Gastrocnemius medialis (tissue), 4 donors: ENCODE measurements at regions not wholly inside any gene's neighbourhood (a gene's known extent, or its start where the extent isn't known, plus 50 kb on each side); places are given as distances from the start of the nearest gene placed in this dataset.

ENCODE experiments used
- ATAC-seq, 2 donors: fragments of 150-250 bp; one replicate each; pipeline ENCODE4 v1.9.1; 2016
- DNase-seq, 2 donors: peaks; one replicate each; pipeline ENCODE4 v3.0.0-alpha.2; 2019
- H3K27ac ChIP-seq, 4 donors: fragments of 200-600 bp; sonication (generic); 1 replicate in 1 of 4; 2 replicates in 3 of 4; pipeline ENCODE4 v1.5.1; 2016 to 2018; ENCODE audit warnings: mild to moderate bottlenecking in 2 of 4, moderate library complexity in 1 of 4
- H3K27me3 ChIP-seq, 3 donors: fragments of 200-600 bp; sonication (generic) in 2 of 3; 1 replicate in 1 of 3; 2 replicates in 2 of 3; pipeline versions ENCODE4 v1.5.1 to v1.6.0; 2016 to 2019; ENCODE audit warnings: mild to moderate bottlenecking in 1 of 3, moderate library complexity in 1 of 3
- H3K36me3 ChIP-seq, 2 donors: fragments of 200-600 bp; sonication (generic) in 1 of 2; one replicate each; pipeline ENCODE4 v1.5.1; 2017 to 2018
- H3K4me1 ChIP-seq, 2 donors: fragments of 200-600 bp; sonication (generic) in 1 of 2; one replicate each; pipeline ENCODE4 v1.5.1; 2016 to 2017; ENCODE audit warnings: mild to moderate bottlenecking in 2 of 2
- H3K4me3 ChIP-seq, 4 donors: fragments of 200-600 bp; sonication (generic) in 3 of 4; 1 replicate in 1 of 4; 2 replicates in 3 of 4; pipeline ENCODE4 v1.5.1; 2016 to 2019; ENCODE audit warnings: mild to moderate bottlenecking in 2 of 4
- H3K9me3 ChIP-seq, 3 donors: fragments of 200-600 bp; sonication (generic) in 2 of 3; 1 replicate in 1 of 3; 2 replicates in 2 of 3; pipeline ENCODE4 v1.5.1; 2016 to 2019
- CTCF ChIP-seq, 5 experiments: fragments of 450-650 bp in 3 of 5; fragments of 200-600 bp in 2 of 5; sonication (generic) in 2 of 5; IDR thresholded peaks in 4 of 5; conservative IDR thresholded peaks in 1 of 5; 1 replicate in 4 of 5; 2 replicates in 1 of 5; pipeline ENCODE4 v1.5.1; 2016 to 2019; ENCODE audit warnings: antibody characterized with exemption in 5 of 5, mild to moderate bottlenecking in 3 of 5, moderate library complexity in 3 of 5
- POLR2A ChIP-seq, 2 donors: fragments of 450-650 bp; IDR thresholded peaks; one replicate each; pipeline ENCODE4 v1.6.1; 2017; ENCODE audit warnings: antibody characterized with exemption in 2 of 2, mild to moderate bottlenecking in 2 of 2, moderate library complexity in 2 of 2
- in situ Hi-C, 4 donors: fragments of 200-750 bp; cut with MboI; loops; one replicate each; pipeline versions ENCODE4 v1.15.0 to v1.8.0; 2017; ENCODE audit warnings: low sequenced_read_pairs in 4 of 4
- intact Hi-C: fragments of 100-400 bp; cut with DNase I; formaldehyde crosslinking; loops from one replicate; pipeline ENCODE4 v1.15.1; 2023; ENCODE audit warnings: low total_unique reads

GRCh38 chr5:4542145-4542778, 597.9 kb upstream of the ADAMTS16 start:
- in situ Hi-C loops = no loop called here
- ATAC-seq (no peak), DNase-seq (no peak)
- TF ChIP-seq CTCF (IDR thresholded peaks at IDR 0.05 in 4 of 5, conservative IDR thresholded peaks at IDR 0.05 in 1 of 5) (no peak), POLR2A (IDR thresholded peaks at IDR 0.05) (no peak)
- H3K9me3 ChIP-seq = no peaks in the 10 kb centered on the region
- H3K4me3 ChIP-seq = no peak overlapping the region
- no peaks in the 10 kb centered on the region for H3K4me1 ChIP-seq
- no peaks in the 10 kb centered on the region for H3K27me3 ChIP-seq
- intact Hi-C loops = no loop called here
- H3K27ac ChIP-seq = no peak overlapping the region
- no peaks in the 10 kb centered on the region for H3K36me3 ChIP-seq

GRCh38 chr5:4544049-4544670, 596.0 kb upstream of the ADAMTS16 start:
- TF ChIP-seq CTCF (IDR thresholded peaks at IDR 0.05 in 4 of 5, conservative IDR thresholded peaks at IDR 0.05 in 1 of 5) (no peak), POLR2A (IDR thresholded peaks at IDR 0.05) (no peak)
- Histone ChIP-seq H3K27ac (no peak overlapping the region), H3K36me3 (no peaks in the 10 kb centered on the region), H3K4me1 (no peaks in the 10 kb centered on the region), H3K9me3 (no peaks in the 10 kb centered on the region), H3K27me3 (no peaks in the 10 kb centered on the region), H3K4me3 (no peak overlapping the region)
- in situ Hi-C loops (no loop called here), intact Hi-C loops (no loop called here)
- DNase-seq (no peak), ATAC-seq (no peak)

GRCh38 chr5:4547547-4547946, 592.6 kb upstream of the ADAMTS16 start:
- no peak for DNase-seq
- no peak overlapping the region for H3K4me3 ChIP-seq
- H3K4me1 ChIP-seq = no peaks in the 10 kb centered on the region
- no peak for ATAC-seq
- in situ Hi-C loops (no loop called here), intact Hi-C loops (no loop called here)
- no peak for TF ChIP-seq CTCF (IDR thresholded peaks at IDR 0.05 in 4 of 5, conservative IDR thresholded peaks at IDR 0.05 in 1 of 5)
- H3K9me3 ChIP-seq = no peaks in the 10 kb centered on the region
- no peaks in the 10 kb centered on the region for H3K36me3 ChIP-seq
- no peak overlapping the region for H3K27ac ChIP-seq
- H3K27me3 ChIP-seq = no peaks in the 10 kb centered on the region

GRCh38 chr5:4548341-4548740, 591.8 kb upstream of the ADAMTS16 start:
- Histone ChIP-seq H3K4me1 (no peaks in the 10 kb centered on the region), H3K4me3 (no peak overlapping the region), H3K9me3 (no peaks in the 10 kb centered on the region), H3K27me3 (no peaks in the 10 kb centered on the region), H3K36me3 (no peaks in the 10 kb centered on the region), H3K27ac (no peak overlapping the region)
- DNase-seq (no peak), ATAC-seq (no peak)
- intact Hi-C loops = no loop called here
- in situ Hi-C loops = no loop called here
- TF ChIP-seq POLR2A (IDR thresholded peaks at IDR 0.05) (no peak), CTCF (IDR thresholded peaks at IDR 0.05 in 4 of 5, conservative IDR thresholded peaks at IDR 0.05 in 1 of 5) (no peak)

GRCh38 chr5:4549351-4549750, 590.8 kb upstream of the ADAMTS16 start:
- H3K4me1 ChIP-seq = no peaks in the 10 kb centered on the region
- no peak overlapping the region for H3K27ac ChIP-seq
- intact Hi-C loops (no loop called here), in situ Hi-C loops (no loop called here)
- H3K27me3 ChIP-seq = no peaks in the 10 kb centered on the region
- DNase-seq (no peak), ATAC-seq (no peak)
- H3K4me3 ChIP-seq = no peak overlapping the region
- H3K9me3 ChIP-seq = no peaks in the 10 kb centered on the region
- H3K36me3 ChIP-seq = no peaks in the 10 kb centered on the region
- no peak for TF ChIP-seq CTCF (IDR thresholded peaks at IDR 0.05 in 4 of 5, conservative IDR thresholded peaks at IDR 0.05 in 1 of 5)
